SK-N-SH treated with all-trans-retinoic acid at 6 μM for 48 hours (cell line): ENCODE measurements at regions not wholly inside any gene's neighbourhood (a gene's known extent, or its start where the extent isn't known, plus 50 kb on each side); places are given as distances from the start of the nearest gene placed in this dataset.

Source experiments
- BACH2 ChIP-seq: fragments of 250-450 bp; sonication (Bioruptor Pico); IDR thresholded peaks from 2 replicates; pipeline ENCODE4 v1.9.0; 2021; ENCODE audit warnings: mild to moderate bottlenecking, borderline replicate concordance
- CREB5 ChIP-seq: fragments of 250-450 bp; sonication (Bioruptor Pico); IDR thresholded peaks from 2 replicates; pipeline ENCODE4 v1.5.1; 2020; ENCODE audit warnings: low read depth, mild to moderate bottlenecking, moderate library complexity
- PATZ1 ChIP-seq: fragments of 250-450 bp; sonication (Bioruptor Pico); IDR thresholded peaks from 2 replicates; pipeline ENCODE4 v1.8.0; 2020; ENCODE audit warnings: mild to moderate bottlenecking, moderate library complexity, borderline replicate concordance
- PPARA ChIP-seq: fragments of 250-450 bp; sonication (Bioruptor Pico); IDR thresholded peaks from 2 replicates; pipeline ENCODE4 v1.5.0; 2020; ENCODE audit warnings: mild to moderate bottlenecking, borderline replicate concordance
- RARB ChIP-seq: fragments of 250-450 bp; sonication (Bioruptor Pico); IDR thresholded peaks from 2 replicates; pipeline ENCODE4 v1.8.0; 2021; ENCODE audit warnings: mild to moderate bottlenecking, moderate library complexity
- ZC3H10 ChIP-seq: fragments of 250-450 bp; sonication (Bioruptor Pico); IDR thresholded peaks from 2 replicates; pipeline ENCODE4 v1.5.1; 2021; ENCODE audit warnings: mild to moderate bottlenecking, moderate library complexity
- ZFP3 ChIP-seq: fragments of 250-450 bp; sonication (Bioruptor Pico); IDR thresholded peaks from 2 replicates; pipeline ENCODE4 v1.5.0; 2020; ENCODE audit warnings: mild to moderate bottlenecking, moderate library complexity
- ZNF565 ChIP-seq: fragments of 450-650 bp; formaldehyde crosslinking; conservative IDR thresholded peaks from 2 replicates; pipeline ENCODE4 v1.5.0; 2020; ENCODE audit warnings: low read depth, mild to moderate bottlenecking, moderate library complexity
- ZNF70 ChIP-seq: fragments of 450-650 bp; formaldehyde crosslinking; IDR thresholded peaks from 2 replicates; pipeline ENCODE4 v1.5.0; 2020; ENCODE audit warnings: mild to moderate bottlenecking, moderate library complexity
- ZNF8 ChIP-seq: fragments of 450-650 bp; formaldehyde crosslinking; IDR thresholded peaks from 2 replicates; pipeline ENCODE4 v1.5.0; 2020; ENCODE audit warnings: mild to moderate bottlenecking, moderate library complexity
- TF ChIP-seq, protein P1 (sequence below): fragments of 250-450 bp; sonication (Bioruptor Pico); IDR thresholded peaks from 2 replicates; pipeline ENCODE4 v1.5.0; 2020; ENCODE audit warnings: mild to moderate bottlenecking, moderate library complexity

DNA sequence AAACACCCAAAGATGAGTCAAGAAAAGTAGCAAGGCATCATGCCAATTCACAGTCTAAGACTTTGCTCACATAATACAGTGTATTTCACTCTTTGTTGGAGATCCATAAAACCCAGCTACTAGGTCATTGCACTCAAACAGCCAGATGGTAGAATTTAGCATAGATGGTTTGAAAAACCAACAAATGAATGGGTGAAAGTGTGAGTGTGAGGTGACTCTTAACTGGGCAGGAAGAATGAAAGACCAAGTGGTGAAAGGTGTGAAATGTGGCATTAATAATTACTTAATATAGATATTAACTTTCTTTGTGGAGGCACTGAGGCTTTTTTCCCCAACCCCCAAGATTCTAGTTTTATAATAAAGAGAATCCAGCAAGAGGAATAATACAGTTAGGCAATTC, 159.5 kb downstream of the SQOR start:
- TF ChIP-seq RARB (CRISPR knock-in tag) (no peak), ZFP3 (CRISPR knock-in tag) (no peak), BACH2 (no peak), ZNF565 (no peak), CREB5 (CRISPR knock-in tag) (no peak), ZC3H10 (CRISPR knock-in tag) (no peak), ZNF70 (CRISPR knock-in tag) (no peak), PPARA (CRISPR knock-in tag) (no peak), ZNF8 (no peak), PATZ1 (CRISPR knock-in tag) (no peak)
- TF ChIP-seq, protein P1, sequence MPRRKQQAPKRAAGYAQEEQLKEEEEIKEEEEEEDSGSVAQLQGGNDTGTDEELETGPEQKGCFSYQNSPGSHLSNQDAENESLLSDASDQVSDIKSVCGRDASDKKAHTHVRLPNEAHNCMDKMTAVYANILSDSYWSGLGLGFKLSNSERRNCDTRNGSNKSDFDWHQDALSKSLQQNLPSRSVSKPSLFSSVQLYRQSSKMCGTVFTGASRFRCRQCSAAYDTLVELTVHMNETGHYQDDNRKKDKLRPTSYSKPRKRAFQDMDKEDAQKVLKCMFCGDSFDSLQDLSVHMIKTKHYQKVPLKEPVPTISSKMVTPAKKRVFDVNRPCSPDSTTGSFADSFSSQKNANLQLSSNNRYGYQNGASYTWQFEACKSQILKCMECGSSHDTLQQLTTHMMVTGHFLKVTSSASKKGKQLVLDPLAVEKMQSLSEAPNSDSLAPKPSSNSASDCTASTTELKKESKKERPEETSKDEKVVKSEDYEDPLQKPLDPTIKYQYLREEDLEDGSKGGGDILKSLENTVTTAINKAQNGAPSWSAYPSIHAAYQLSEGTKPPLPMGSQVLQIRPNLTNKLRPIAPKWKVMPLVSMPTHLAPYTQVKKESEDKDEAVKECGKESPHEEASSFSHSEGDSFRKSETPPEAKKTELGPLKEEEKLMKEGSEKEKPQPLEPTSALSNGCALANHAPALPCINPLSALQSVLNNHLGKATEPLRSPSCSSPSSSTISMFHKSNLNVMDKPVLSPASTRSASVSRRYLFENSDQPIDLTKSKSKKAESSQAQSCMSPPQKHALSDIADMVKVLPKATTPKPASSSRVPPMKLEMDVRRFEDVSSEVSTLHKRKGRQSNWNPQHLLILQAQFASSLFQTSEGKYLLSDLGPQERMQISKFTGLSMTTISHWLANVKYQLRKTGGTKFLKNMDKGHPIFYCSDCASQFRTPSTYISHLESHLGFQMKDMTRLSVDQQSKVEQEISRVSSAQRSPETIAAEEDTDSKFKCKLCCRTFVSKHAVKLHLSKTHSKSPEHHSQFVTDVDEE (CRISPR knock-in tag), result no peak
